NB4 (cell line): ENCODE measurements at regions not wholly inside any gene's neighbourhood (a gene's known extent, or its start where the extent isn't known, plus 50 kb on each side); places are given as distances from the start of the nearest gene placed in this dataset.

Experiments used
- MYC ChIP-seq: IDR thresholded peaks from 2 replicates; pipeline ENCODE4 v1.6.1; 2011; ENCODE audit warnings: low read depth, low read length
- TF ChIP-seq, protein P1 (sequence below): IDR thresholded peaks from one replicate; pipeline ENCODE4 v1.5.1; 2012; ENCODE audit warnings: low read depth, low read length

DNA sequence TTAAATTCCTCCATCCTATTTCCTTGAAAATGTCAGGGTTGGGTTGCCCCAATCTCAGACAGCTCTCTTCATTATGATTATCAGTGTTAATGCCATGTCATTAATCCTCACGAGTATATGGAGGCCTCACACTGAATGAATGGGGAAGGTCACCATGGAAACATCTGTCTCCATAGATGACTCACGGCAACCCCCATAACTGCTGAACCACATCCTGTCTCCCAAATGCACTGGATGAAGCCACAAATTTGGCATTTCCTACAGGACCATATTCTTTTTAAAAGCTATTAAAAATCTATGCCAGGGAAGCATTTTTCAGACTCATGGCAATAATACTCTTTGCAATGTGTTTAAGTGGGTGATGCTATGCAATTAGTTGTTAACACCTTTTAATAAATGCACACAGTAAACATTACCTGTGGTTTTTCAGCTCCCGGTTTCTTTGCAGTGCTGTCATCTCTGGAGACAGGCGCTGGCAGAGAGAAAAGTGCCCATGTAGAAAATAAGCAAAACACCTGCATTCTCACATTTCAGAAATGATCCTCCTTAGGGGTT is 80.1 kb upstream of the PTPRK start:
- TF ChIP-seq MYC = no peak
- TF ChIP-seq, protein P1, sequence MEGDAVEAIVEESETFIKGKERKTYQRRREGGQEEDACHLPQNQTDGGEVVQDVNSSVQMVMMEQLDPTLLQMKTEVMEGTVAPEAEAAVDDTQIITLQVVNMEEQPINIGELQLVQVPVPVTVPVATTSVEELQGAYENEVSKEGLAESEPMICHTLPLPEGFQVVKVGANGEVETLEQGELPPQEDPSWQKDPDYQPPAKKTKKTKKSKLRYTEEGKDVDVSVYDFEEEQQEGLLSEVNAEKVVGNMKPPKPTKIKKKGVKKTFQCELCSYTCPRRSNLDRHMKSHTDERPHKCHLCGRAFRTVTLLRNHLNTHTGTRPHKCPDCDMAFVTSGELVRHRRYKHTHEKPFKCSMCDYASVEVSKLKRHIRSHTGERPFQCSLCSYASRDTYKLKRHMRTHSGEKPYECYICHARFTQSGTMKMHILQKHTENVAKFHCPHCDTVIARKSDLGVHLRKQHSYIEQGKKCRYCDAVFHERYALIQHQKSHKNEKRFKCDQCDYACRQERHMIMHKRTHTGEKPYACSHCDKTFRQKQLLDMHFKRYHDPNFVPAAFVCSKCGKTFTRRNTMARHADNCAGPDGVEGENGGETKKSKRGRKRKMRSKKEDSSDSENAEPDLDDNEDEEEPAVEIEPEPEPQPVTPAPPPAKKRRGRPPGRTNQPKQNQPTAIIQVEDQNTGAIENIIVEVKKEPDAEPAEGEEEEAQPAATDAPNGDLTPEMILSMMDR = no peak
